NT2/D1 (cell line): ENCODE measurements at regions not wholly inside any gene's neighbourhood (a gene's known extent, or its start where the extent isn't known, plus 50 kb on each side); places are given as distances from the start of the nearest gene placed in this dataset.

Source experiments
- DNase-seq: peaks from one replicate; pipeline ENCODE4 v3.0.0-alpha.2; 2011; ENCODE audit warnings: low read depth, low spot score
- H3K27me3 ChIP-seq: 2 replicates; pipeline ENCODE4 v1.6.0; 2011; ENCODE audit warnings: mild to moderate bottlenecking; ENCODE audit not compliant: insufficient read length, insufficient read depth
- H3K36me3 ChIP-seq: 2 replicates; pipeline ENCODE4 v1.6.1; 2011; ENCODE audit warnings: mild to moderate bottlenecking, low read length, mixed read lengths; ENCODE audit not compliant: insufficient read depth, insufficient read length
- H3K4me1 ChIP-seq: 2 replicates; pipeline ENCODE4 v1.5.1; 2011; ENCODE audit not compliant: insufficient read depth, insufficient read length
- H3K4me3 ChIP-seq: 2 replicates; pipeline ENCODE4 v1.5.1; 2011; ENCODE audit warnings: low read depth; ENCODE audit not compliant: insufficient read length
- H3K9ac ChIP-seq: 2 replicates; pipeline ENCODE4 v1.6.0; 2011; ENCODE audit warnings: low read depth; ENCODE audit not compliant: insufficient read length
- H3K9me3 ChIP-seq: 2 replicates; pipeline ENCODE4 v1.5.1; 2011; ENCODE audit warnings: mild to moderate bottlenecking, low read length; ENCODE audit not compliant: insufficient read depth
- SUZ12 ChIP-seq: IDR thresholded peaks from 2 replicates; pipeline ENCODE4 v1.6.1; 2011; ENCODE audit not compliant: insufficient read length, insufficient read depth; ENCODE audit errors: extremely low read depth
- YY1 ChIP-seq: IDR thresholded peaks from 2 replicates; pipeline ENCODE4 v1.6.1; 2011; ENCODE audit not compliant: insufficient read length, insufficient read depth
- ZNF274 ChIP-seq: IDR thresholded peaks from 2 replicates; pipeline ENCODE4 v1.6.1; 2011; ENCODE audit warnings: mild to moderate bottlenecking, low read depth, low read length

- no peaks in the 10 kb centered on the region for H3K4me1 ChIP-seq
- no peaks in the 10 kb centered on the region for H3K9me3 ChIP-seq
- no peak overlapping the region for H3K9ac ChIP-seq
- TF ChIP-seq SUZ12 = no peak
- DNase-seq = no peak
- no peak overlapping the region for H3K4me3 ChIP-seq
- no peaks in the 10 kb centered on the region for H3K27me3 ChIP-seq
- H3K36me3 ChIP-seq = no peaks in the 10 kb centered on the region
These were observed 226.9 kb downstream of the SNX19 start for GRCh38 chr11:130689222-130689908.

- H3K36me3 ChIP-seq = no peaks in the 10 kb centered on the region
- H3K4me1 ChIP-seq = no peaks in the 10 kb centered on the region
- no peak overlapping the region for H3K9ac ChIP-seq
- H3K27me3 ChIP-seq = no peaks in the 10 kb centered on the region
- TF ChIP-seq ZNF274 = no peak
- no peak for TF ChIP-seq YY1
- TF ChIP-seq SUZ12 = no peak
- no peak for DNase-seq
- no peaks in the 10 kb centered on the region for H3K9me3 ChIP-seq
- H3K4me3 ChIP-seq = no peak overlapping the region
These were observed 224.7 kb downstream of the SNX19 start for GRCh38 chr11:130691581-130691980.

- TF ChIP-seq ZNF274 = no peak
- TF ChIP-seq YY1 = no peak
- TF ChIP-seq SUZ12 = no peak
- Histone ChIP-seq H3K36me3 (no peaks in the 10 kb centered on the region), H3K4me3 (no peak overlapping the region), H3K9ac (no peak overlapping the region), H3K9me3 (no peaks in the 10 kb centered on the region), H3K4me1 (no peaks in the 10 kb centered on the region), H3K27me3 (no peaks in the 10 kb centered on the region)
- DNase-seq = no peak
These were observed 224.1 kb downstream of the SNX19 start for GRCh38 chr11:130692220-130692619.

- no peaks in the 10 kb centered on the region for H3K9me3 ChIP-seq
- no peaks in the 10 kb centered on the region for H3K36me3 ChIP-seq
- no peak overlapping the region for H3K9ac ChIP-seq
- no peak for TF ChIP-seq YY1
- TF ChIP-seq SUZ12 = no peak
- no peaks in the 10 kb centered on the region for H3K27me3 ChIP-seq
- DNase-seq = no peak
- no peaks in the 10 kb centered on the region for H3K4me1 ChIP-seq
- H3K4me3 ChIP-seq = no peak overlapping the region
These were observed 222.7 kb downstream of the SNX19 start for GRCh38 chr11:130693543-130693942.

GRCh38 chr11:130694488-130695045, 221.7 kb downstream of the SNX19 start:
- no peak for DNase-seq
- Histone ChIP-seq H3K27me3 (no peaks in the 10 kb centered on the region), H3K4me3 (no peak overlapping the region), H3K9me3 (no peaks in the 10 kb centered on the region), H3K36me3 (no peaks in the 10 kb centered on the region), H3K9ac (no peak overlapping the region), H3K4me1 (no peaks in the 10 kb centered on the region)
- TF ChIP-seq SUZ12 (no peak), YY1 (no peak), ZNF274 (no peak)

- H3K4me1 ChIP-seq = no peaks in the 10 kb centered on the region
- no peak overlapping the region for H3K4me3 ChIP-seq
- no peaks in the 10 kb centered on the region for H3K27me3 ChIP-seq
- H3K36me3 ChIP-seq = no peaks in the 10 kb centered on the region
- no peaks in the 10 kb centered on the region for H3K9me3 ChIP-seq
- DNase-seq = no peak
- TF ChIP-seq SUZ12 (no peak), ZNF274 (no peak)
- no peak overlapping the region for H3K9ac ChIP-seq
These were observed 218.1 kb downstream of the SNX19 start for GRCh38 chr11:130698174-130698573.

GRCh38 chr11:130699561-130699960, 216.7 kb downstream of the SNX19 start:
- Histone ChIP-seq H3K9ac (no peak overlapping the region), H3K4me1 (no peaks in the 10 kb centered on the region), H3K4me3 (no peak overlapping the region), H3K27me3 (no peaks in the 10 kb centered on the region), H3K9me3 (no peaks in the 10 kb centered on the region), H3K36me3 (no peaks in the 10 kb centered on the region)
- TF ChIP-seq ZNF274 (no peak), SUZ12 (no peak), YY1 (no peak)
- no peak for DNase-seq

- Histone ChIP-seq H3K27me3 (no peaks in the 10 kb centered on the region), H3K9ac (no peak overlapping the region), H3K9me3 (no peaks in the 10 kb centered on the region), H3K4me1 (no peaks in the 10 kb centered on the region), H3K4me3 (no peak overlapping the region), H3K36me3 (no peaks in the 10 kb centered on the region)
- TF ChIP-seq YY1 (no peak), ZNF274 (no peak), SUZ12 (no peak)
- no peak for DNase-seq
These were observed 216.2 kb downstream of the SNX19 start for GRCh38 chr11:130700092-130700491.
